ENCODE measurements at regions not wholly inside any gene's neighbourhood (a gene's known extent, or its start where the extent isn't known, plus 50 kb on each side); places are given as distances from the start of the nearest gene placed in this dataset.
"Not testable (repeated sequence)": the region's sequence is repeated elsewhere in the genome, so short reads cannot be mapped to it uniquely, and the experiment has no call there.

DNA sequence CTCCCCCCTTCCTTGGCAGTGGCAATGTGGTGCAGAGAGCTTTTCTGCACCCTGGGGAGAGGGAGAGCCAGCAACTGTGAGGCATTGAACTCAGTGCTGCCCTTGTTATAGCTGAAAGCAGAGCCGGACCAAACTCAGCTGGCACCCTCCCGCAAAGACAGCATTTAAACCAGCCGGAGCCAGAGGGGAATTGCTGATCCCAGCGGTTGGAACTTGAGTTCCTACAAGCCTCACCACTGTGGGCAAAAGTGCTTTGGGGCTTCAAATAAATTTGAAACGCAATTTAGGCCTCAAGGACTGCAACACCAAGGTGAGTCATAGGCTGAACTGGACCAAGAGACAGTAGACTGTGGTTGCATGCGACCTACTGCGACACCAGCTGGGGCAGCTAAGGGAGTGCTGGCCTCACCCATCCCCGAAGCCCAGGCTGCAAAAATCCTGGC is 207.6 kb upstream of the CDKN2B start:
- no peak for DNase-seq
- Histone ChIP-seq H3K4me1 (ENCODE audit: control insufficient read depth, insufficient read depth, low read length) (no peaks in the 10 kb centered on the region), H3K27ac (ENCODE audit: low read length) (no peak overlapping the region), H3K27me3 (ENCODE audit: control insufficient read depth, insufficient read depth, low read length) (peaks cover 2% of the 10 kb centered on the region), H3K9me3 (ENCODE audit: control insufficient read depth, low read depth, low read length) (no peaks in the 10 kb centered on the region), H3K36me3 (ENCODE audit: control insufficient read depth, insufficient read depth, low read length) (no peaks in the 10 kb centered on the region), H3K4me3 (ENCODE audit: low read length) (no peak overlapping the region)
- no CpG with 5 or more reads among the region's 8 CpGs for WGBS (ENCODE audit: insufficient coverage, low lambda C conversion rate)

DNA sequence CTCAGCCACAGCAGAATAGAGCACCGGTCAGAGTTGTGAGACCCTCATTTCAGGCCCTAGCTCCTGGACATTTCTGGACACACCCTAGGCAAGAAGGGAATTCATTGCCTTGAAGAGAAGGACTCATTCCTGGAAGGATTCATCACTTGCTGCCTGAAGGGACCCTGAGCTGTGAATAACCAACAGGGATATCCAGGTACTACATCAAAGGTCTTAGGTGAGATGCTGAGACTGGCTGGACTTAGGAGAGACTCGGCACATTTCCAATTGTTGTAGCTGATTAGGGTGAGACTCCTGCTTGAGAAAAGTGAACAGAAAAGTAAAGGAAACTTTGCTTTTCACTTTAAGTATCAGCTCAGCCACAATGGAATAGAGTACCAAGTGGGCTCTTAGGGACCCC is 208.1 kb upstream of the CDKN2B start:
- no CpG with 5 or more reads among the region's 2 CpGs for WGBS (ENCODE audit: insufficient coverage, low lambda C conversion rate)
- Histone ChIP-seq H3K27me3 (ENCODE audit: control insufficient read depth, insufficient read depth, low read length) (peaks cover 2% of the 10 kb centered on the region), H3K36me3 (ENCODE audit: control insufficient read depth, insufficient read depth, low read length) (no peaks in the 10 kb centered on the region), H3K9me3 (ENCODE audit: control insufficient read depth, low read depth, low read length) (no peaks in the 10 kb centered on the region), H3K4me3 (ENCODE audit: low read length) (no peak overlapping the region), H3K27ac (ENCODE audit: low read length) (no peak overlapping the region), H3K4me1 (ENCODE audit: control insufficient read depth, insufficient read depth, low read length) (no peaks in the 10 kb centered on the region)
- DNase-seq = no peak

DNA sequence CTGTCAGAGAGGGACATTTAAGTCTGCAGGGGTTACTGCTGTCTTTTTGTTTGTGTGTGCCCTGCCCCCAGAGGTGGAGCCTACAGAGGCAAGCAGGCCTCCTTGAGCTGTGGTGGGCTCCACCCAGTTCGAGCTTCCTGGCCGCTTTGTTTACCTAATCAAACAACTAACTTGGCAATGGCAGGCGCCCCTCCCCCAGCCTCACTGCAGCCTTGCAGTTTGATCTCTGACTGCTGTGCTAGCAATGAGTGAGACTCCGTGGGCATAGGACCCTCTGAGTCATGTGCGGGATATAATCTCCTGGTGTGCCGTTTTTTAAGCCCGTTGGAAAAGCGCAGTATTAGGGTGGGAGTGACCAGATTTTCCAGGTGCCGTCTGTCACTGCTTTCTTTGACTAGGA is 216.8 kb upstream of the CDKN2B start:
- not testable (repeated sequence) for H3K36me3 ChIP-seq (ENCODE audit: control insufficient read depth, insufficient read depth, low read length); DNase-seq; H3K9me3 ChIP-seq (ENCODE audit: control insufficient read depth, low read depth, low read length); H3K4me3 ChIP-seq (ENCODE audit: low read length); H3K27me3 ChIP-seq (ENCODE audit: control insufficient read depth, insufficient read depth, low read length); H3K4me1 ChIP-seq (ENCODE audit: control insufficient read depth, insufficient read depth, low read length); H3K27ac ChIP-seq (ENCODE audit: low read length)
- WGBS (ENCODE audit: insufficient coverage, low lambda C conversion rate) = no CpG with 5 or more reads among the region's 9 CpGs

DNA sequence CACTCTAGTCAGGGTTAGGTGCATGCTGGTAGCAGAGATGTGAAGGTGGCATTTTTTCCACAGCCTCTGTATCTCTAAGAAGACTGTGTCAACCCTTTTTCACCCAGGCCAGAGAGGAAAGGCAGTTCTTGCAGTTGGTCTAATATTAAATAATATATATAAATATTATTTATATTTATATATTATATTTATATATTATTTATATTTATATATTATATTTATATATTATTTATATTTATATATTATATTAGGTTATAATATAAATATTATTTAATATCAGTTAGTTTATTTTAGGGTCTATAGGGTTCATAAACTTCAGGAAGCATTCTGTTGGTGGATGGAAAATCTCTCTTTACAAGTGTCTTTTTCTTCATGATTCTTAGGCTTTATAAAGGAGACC is 218.6 kb upstream of the DMRTA1 start:
- DNase-seq = no peak
- Histone ChIP-seq H3K4me3 (ENCODE audit: low read length) (no peak overlapping the region), H3K36me3 (ENCODE audit: control insufficient read depth, insufficient read depth, low read length) (no peaks in the 10 kb centered on the region), H3K4me1 (ENCODE audit: control insufficient read depth, insufficient read depth, low read length) (no peaks in the 10 kb centered on the region), H3K27ac (ENCODE audit: low read length) (no peak overlapping the region), H3K9me3 (ENCODE audit: control insufficient read depth, low read depth, low read length) (peaks cover 7% of the 10 kb centered on the region), H3K27me3 (ENCODE audit: control insufficient read depth, insufficient read depth, low read length) (no peaks in the 10 kb centered on the region)

DNA sequence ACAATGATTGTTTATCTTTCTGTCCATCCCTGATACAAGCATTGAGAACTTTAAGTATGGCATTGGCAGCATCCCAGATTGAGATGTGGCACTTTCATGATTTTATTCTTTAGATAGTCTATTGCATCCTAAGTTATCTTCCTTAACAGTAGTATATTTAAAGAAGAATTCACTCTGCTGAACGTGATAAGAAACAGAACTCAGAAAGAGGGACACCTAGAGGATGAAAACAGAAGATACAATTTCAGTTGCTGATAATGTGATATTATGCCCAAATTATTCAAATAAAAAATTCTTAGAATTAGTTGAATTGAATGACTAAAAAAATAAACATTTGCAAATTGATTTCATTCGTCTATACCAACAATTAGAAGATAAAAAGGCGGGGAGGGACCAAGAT is 218.1 kb upstream of the DMRTA1 start:
- Histone ChIP-seq H3K4me1 (ENCODE audit: control insufficient read depth, insufficient read depth, low read length) (no peaks in the 10 kb centered on the region), H3K36me3 (ENCODE audit: control insufficient read depth, insufficient read depth, low read length) (no peaks in the 10 kb centered on the region), H3K27ac (ENCODE audit: low read length) (no peak overlapping the region), H3K9me3 (ENCODE audit: control insufficient read depth, low read depth, low read length) (peaks cover 7% of the 10 kb centered on the region), H3K27me3 (ENCODE audit: control insufficient read depth, insufficient read depth, low read length) (no peaks in the 10 kb centered on the region), H3K4me3 (ENCODE audit: low read length) (no peak overlapping the region)
- 50% methylated on average over 2 of the region's 3 CpGs for WGBS (ENCODE audit: insufficient coverage, low lambda C conversion rate)
- DNase-seq = no peak

DNA sequence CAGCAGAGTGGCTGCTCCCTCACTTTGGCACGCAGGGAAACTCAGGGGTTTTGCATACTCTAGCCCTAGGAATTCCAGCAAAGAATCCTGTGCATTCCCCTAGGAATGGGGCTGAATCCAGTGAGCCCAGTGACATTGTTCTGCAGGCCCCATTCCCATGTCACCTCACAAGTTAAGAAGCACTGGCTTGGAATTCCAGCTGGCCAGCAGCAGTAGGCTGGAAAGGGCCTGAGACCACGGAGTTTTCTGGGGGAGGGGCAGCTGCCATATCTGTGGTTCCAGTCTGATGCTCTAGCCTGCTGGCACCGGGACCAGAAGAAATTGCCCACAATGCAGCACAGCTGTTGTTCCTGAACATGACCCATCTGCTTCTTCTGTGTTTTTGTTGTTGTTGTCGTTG is 217.6 kb upstream of the DMRTA1 start:
- Histone ChIP-seq H3K27me3 (ENCODE audit: control insufficient read depth, insufficient read depth, low read length) (no peaks in the 10 kb centered on the region), H3K36me3 (ENCODE audit: control insufficient read depth, insufficient read depth, low read length) (no peaks in the 10 kb centered on the region), H3K4me3 (ENCODE audit: low read length) (no peak overlapping the region), H3K4me1 (ENCODE audit: control insufficient read depth, insufficient read depth, low read length) (no peaks in the 10 kb centered on the region), H3K27ac (ENCODE audit: low read length) (no peak overlapping the region), H3K9me3 (ENCODE audit: control insufficient read depth, low read depth, low read length) (peaks cover 7% of the 10 kb centered on the region)
- WGBS (ENCODE audit: insufficient coverage, low lambda C conversion rate) = no CpG with 5 or more reads among the region's 4 CpGs
- no peak for DNase-seq

DNA sequence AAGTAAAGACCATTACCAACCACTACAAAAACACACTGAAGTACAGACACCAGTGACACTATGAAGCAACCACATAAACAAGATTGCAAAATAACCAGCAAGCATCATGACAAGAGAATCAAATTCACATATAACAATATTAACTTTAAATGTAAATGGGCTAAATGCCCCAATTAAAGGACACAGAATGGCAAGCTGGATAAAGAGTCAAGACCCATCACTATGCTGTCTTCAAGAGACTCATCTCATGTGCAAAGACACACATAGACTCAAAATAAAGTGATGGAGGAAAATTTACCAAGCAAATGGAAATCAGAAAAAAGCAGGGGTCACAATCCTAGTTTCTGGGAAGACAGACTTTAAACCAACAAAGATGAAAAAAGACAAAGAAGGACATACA is 215.3 kb upstream of the DMRTA1 start:
- not testable (repeated sequence) for H3K9me3 ChIP-seq (ENCODE audit: control insufficient read depth, low read depth, low read length); H3K4me1 ChIP-seq (ENCODE audit: control insufficient read depth, insufficient read depth, low read length); H3K27ac ChIP-seq (ENCODE audit: low read length); DNase-seq; H3K4me3 ChIP-seq (ENCODE audit: low read length); H3K36me3 ChIP-seq (ENCODE audit: control insufficient read depth, insufficient read depth, low read length); H3K27me3 ChIP-seq (ENCODE audit: control insufficient read depth, insufficient read depth, low read length)

DNA sequence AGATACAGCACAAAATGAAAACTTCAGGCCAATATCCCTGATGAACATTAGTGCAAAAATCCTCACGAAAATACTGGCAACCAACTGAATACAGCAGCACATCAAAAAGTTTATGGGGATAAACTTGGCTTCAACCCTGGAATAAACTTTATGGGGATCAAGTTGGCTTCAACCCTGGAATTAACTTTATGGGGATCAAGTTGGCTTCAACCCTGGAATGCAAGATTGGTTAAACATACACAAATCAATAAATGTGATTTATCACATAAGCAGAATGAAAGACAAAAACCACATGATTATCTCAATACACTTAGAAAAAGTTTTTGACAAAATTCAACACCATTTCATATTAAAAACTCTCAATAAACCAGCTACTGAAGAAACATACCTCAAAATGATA is 213.7 kb upstream of the DMRTA1 start:
- H3K4me3 ChIP-seq (ENCODE audit: low read length) = no peak overlapping the region
- no CpG with 5 or more reads among the region's 1 CpG for WGBS (ENCODE audit: insufficient coverage, low lambda C conversion rate)
- no peak for DNase-seq

DNA sequence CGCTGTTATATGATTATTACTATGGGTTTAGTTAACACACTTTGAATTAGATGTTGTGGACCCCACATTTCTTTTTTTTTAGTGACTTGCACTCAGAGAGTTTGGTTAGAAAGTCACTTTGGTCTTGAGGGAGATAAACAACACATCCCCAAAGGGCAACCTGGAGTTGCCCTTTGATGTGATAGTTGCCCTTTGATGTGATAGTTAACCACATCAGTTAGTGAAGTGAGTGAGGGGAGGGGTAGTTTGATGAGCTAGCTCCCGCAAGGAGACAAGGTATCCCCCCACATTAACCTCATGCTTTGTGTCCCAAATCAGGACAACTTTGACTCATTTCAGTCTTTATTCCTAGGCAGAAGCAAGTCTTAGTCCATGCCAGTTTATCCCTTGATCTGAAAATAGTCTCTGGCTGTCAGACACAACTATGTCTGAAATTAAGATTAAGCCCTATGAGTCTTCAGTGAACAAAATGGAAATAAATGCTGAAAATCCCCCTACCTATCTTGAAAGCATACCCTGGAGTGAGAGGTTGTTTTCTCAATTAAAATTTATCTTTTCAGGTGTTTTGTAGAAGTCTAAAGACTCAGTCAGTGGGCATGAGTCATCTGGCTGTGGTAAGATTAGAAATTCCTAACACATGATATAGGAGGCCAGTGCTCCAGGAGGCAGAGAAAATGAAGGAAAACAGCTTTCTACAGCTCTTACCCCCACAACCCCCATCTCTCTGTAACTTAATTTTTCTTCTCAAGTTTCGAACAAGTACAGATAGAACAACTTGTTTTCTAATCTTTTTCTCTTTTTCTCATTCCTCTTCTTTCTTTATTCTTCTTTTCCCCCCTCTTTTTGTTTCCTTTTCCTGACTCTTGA is 208.9 kb upstream of the DMRTA1 start:
- 94% methylated on average over 2 of the region's 3 CpGs for WGBS (ENCODE audit: insufficient coverage, low lambda C conversion rate)

More for the DNA sequence above, 213.7 kb upstream of the DMRTA1 start:
- no peaks in the 10 kb centered on the region for H3K36me3 ChIP-seq (ENCODE audit: control insufficient read depth, insufficient read depth, low read length)
- H3K27me3 ChIP-seq (ENCODE audit: control insufficient read depth, insufficient read depth, low read length) = no peaks in the 10 kb centered on the region
- H3K9me3 ChIP-seq (ENCODE audit: control insufficient read depth, low read depth, low read length) = peaks cover 7% of the 10 kb centered on the region
- no peaks in the 10 kb centered on the region for H3K4me1 ChIP-seq (ENCODE audit: control insufficient read depth, insufficient read depth, low read length)
- H3K27ac ChIP-seq (ENCODE audit: low read length) = no peak overlapping the region

DNA sequence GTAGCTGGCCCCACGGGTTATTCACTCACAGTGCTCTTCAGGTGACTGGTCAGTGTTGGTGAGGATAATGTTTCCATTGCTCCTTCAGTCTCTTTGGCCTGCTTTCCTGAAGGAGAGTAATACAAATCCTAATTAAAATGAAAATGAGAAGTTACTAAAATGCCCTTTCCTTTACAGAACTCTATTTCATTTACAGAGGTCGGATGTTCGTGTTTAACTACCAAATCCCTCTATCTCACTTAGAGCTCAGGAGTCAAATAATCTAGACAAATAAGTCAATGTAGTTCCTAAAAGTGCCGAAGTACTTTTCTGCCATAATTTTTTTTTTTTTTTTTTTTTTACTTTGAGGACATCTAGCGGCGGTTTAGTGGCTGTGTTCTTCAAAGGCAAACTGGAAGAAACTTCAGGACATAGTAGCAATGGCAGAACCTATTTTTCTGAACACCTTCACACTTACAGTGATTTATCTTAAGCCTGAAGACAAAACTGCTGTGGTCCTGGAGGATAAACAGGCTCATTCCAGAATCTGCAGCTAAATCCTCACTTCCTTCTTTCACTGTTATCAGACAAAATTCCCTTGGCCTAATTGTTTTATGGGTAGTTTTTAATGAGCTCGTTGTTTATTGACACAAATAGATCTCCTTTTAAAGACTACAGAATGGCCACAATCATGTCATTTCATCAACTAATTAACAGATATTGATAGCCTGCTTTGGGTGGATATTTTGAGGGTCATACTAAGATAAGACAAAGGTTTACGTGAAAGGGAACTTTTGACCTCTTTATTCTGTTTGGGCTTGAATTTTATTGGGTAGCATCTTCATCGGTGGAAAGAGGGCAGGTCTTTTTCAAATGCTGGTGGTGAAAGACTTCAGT is 207.6 kb upstream of the DMRTA1 start:
- Histone ChIP-seq H3K9me3 (ENCODE audit: control insufficient read depth, low read depth, low read length) (no peaks in the 10 kb centered on the region), H3K4me3 (ENCODE audit: low read length) (no peak overlapping the region), H3K27ac (ENCODE audit: low read length) (no peak overlapping the region), H3K4me1 (ENCODE audit: control insufficient read depth, insufficient read depth, low read length) (no peaks in the 10 kb centered on the region), H3K27me3 (ENCODE audit: control insufficient read depth, insufficient read depth, low read length) (no peaks in the 10 kb centered on the region), H3K36me3 (ENCODE audit: control insufficient read depth, insufficient read depth, low read length) (no peaks in the 10 kb centered on the region)
- WGBS (ENCODE audit: insufficient coverage, low lambda C conversion rate) = 10% methylated on average over 4 of the region's 9 CpGs
- peak in 1 of 2 donors; percentile 18 for DNase-seq

More for the DNA sequence above, 208.9 kb upstream of the DMRTA1 start:
- DNase-seq = peak; percentile 5 to 35
- Histone ChIP-seq H3K9me3 (ENCODE audit: control insufficient read depth, low read depth, low read length) (no peaks in the 10 kb centered on the region), H3K4me3 (ENCODE audit: low read length) (no peak overlapping the region), H3K27ac (ENCODE audit: low read length) (no peak overlapping the region), H3K36me3 (ENCODE audit: control insufficient read depth, insufficient read depth, low read length) (no peaks in the 10 kb centered on the region), H3K4me1 (ENCODE audit: control insufficient read depth, insufficient read depth, low read length) (no peaks in the 10 kb centered on the region), H3K27me3 (ENCODE audit: control insufficient read depth, insufficient read depth, low read length) (no peaks in the 10 kb centered on the region)
